Lower lobe of right lung (tissue), 2 donors: ENCODE measurements at regions not wholly inside any gene's neighbourhood (a gene's known extent, or its start where the extent isn't known, plus 50 kb on each side); places are given as distances from the start of the nearest gene placed in this dataset.

ENCODE experiments used
- ATAC-seq, 2 donors: fragments of 200-7000 bp; cut with Tn5 transposase; one replicate each; pipeline ENCODE4 v1.9.1; 2020 to 2022; ENCODE audit warnings: mild to moderate bottlenecking in 2 of 2, moderate library complexity in 2 of 2
- DNase-seq: peaks from one replicate; pipeline ENCODE4 v3.0.0-alpha.2; 2020
- H3K27ac ChIP-seq: fragments of 200-600 bp; one replicate; pipeline ENCODE4 v1.8.0; 2022
- H3K27me3 ChIP-seq: fragments of 200-600 bp; one replicate; pipeline ENCODE4 v1.8.0; 2022; ENCODE audit warnings: low read depth
- H3K36me3 ChIP-seq: fragments of 200-600 bp; one replicate; pipeline ENCODE4 v1.8.0; 2022; ENCODE audit warnings: mild to moderate bottlenecking
- H3K4me1 ChIP-seq: fragments of 200-600 bp; one replicate; pipeline ENCODE4 v1.8.0; 2022
- H3K4me3 ChIP-seq: fragments of 200-600 bp; one replicate; pipeline ENCODE4 v1.8.0; 2022; ENCODE audit warnings: mild to moderate bottlenecking
- H3K9me3 ChIP-seq: fragments of 200-600 bp; one replicate; pipeline ENCODE4 v1.8.0; 2022
- intact Hi-C: fragments of 100-400 bp; cut with DNase I; formaldehyde crosslinking; loops from one replicate; pipeline ENCODE4 v1.11.0; 2022
- TF ChIP-seq, protein P1 (sequence below): fragments of 200-600 bp; IDR thresholded peaks from one replicate; pipeline ENCODE4 v1.8.0; 2022; ENCODE audit warnings: antibody characterized with exemption, mild to moderate bottlenecking
- donor health status: DM: no; HTN: yes; CAD: no; lungs with severe emphysema.

DNA sequence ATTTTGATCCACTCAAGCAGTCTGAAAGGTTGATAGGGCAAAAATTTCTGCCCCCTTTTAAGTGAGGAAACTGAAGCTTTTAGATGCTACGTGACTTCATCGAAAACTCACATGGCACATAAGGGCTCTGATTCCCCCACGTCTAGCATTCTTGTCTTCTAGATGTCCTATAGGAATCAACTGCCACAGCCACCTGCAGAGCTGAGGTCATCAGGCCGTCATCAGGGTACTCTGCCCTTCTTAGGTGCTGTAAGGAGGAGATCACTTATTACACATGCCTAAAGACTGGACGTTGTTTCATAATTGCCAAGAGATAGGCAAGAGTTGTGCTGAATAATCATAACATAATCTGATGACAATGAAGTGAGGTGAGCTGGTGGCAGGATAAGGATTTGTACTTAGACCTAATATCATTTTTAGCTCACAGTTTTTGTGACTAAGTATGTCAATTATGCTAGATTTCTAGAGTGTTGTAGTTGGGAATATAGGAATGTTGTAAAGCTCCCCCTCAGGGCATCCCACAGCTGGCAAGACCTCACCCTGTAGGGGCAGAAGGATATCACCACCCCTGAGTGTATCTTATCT is 349.4 kb downstream of the METTL15 start:
- no peak overlapping the region for H3K4me3 ChIP-seq
- no peaks in the 10 kb centered on the region for H3K36me3 ChIP-seq
- intact Hi-C loops: no loop called here
- no peak overlapping the region for H3K27ac ChIP-seq
- peaks cover 4% of the 10 kb centered on the region for H3K9me3 ChIP-seq
- H3K4me1 ChIP-seq: no peaks in the 10 kb centered on the region
- ATAC-seq (no peak), DNase-seq (no peak)
- TF ChIP-seq, protein P1, sequence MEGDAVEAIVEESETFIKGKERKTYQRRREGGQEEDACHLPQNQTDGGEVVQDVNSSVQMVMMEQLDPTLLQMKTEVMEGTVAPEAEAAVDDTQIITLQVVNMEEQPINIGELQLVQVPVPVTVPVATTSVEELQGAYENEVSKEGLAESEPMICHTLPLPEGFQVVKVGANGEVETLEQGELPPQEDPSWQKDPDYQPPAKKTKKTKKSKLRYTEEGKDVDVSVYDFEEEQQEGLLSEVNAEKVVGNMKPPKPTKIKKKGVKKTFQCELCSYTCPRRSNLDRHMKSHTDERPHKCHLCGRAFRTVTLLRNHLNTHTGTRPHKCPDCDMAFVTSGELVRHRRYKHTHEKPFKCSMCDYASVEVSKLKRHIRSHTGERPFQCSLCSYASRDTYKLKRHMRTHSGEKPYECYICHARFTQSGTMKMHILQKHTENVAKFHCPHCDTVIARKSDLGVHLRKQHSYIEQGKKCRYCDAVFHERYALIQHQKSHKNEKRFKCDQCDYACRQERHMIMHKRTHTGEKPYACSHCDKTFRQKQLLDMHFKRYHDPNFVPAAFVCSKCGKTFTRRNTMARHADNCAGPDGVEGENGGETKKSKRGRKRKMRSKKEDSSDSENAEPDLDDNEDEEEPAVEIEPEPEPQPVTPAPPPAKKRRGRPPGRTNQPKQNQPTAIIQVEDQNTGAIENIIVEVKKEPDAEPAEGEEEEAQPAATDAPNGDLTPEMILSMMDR: no peak
- no peaks in the 10 kb centered on the region for H3K27me3 ChIP-seq

DNA sequence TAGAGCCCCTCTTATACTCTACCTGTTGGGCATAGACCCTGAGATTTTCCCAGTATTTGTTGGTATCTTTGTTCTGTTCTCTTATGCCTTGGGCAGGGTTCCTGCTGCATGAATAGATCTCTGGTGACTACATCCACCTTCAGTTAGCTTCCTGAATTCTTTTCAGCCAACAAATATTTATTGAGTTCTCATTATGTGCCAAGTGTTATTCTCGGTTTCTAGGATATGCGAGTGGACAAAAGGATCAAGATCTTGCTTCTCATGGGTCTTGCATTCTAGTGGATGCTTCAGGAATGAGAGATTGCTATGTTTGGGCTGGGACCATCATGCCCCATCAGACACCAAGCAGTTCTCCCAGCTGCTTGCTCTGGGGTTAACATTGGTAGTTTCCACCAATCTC is 340.0 kb downstream of the METTL15 start:
- H3K4me1 ChIP-seq: no peaks in the 10 kb centered on the region
- TF ChIP-seq, protein P1: no peak
- H3K9me3 ChIP-seq: no peaks in the 10 kb centered on the region
- DNase-seq (no peak), ATAC-seq (no peak)
- no peak overlapping the region for H3K4me3 ChIP-seq
- no peaks in the 10 kb centered on the region for H3K36me3 ChIP-seq
- H3K27ac ChIP-seq: no peak overlapping the region
- intact Hi-C loops: no loop called here
- no peaks in the 10 kb centered on the region for H3K27me3 ChIP-seq

DNA sequence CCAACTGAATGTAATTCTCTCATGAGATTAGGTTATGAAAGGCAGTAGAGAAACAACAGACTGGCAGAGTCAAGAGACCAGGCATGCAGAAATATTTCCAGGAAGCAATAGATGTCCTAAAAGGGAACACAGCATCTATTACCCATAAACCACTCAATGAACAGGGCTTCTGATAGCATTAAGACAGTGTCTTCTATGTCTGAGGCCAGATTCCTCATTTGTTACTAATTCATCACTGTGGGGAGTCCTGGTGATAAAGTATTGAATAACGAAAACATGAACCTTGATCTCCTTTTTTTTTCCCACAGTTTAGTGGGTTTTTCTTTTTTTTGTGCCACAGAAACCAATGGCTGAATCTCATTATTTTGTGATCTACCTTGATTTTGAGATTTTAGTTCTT is 339.0 kb downstream of the METTL15 start:
- no peak overlapping the region for H3K27ac ChIP-seq
- ATAC-seq (no peak), DNase-seq (no peak)
- H3K27me3 ChIP-seq: no peaks in the 10 kb centered on the region
- no peaks in the 10 kb centered on the region for H3K4me1 ChIP-seq
- H3K36me3 ChIP-seq: no peaks in the 10 kb centered on the region
- TF ChIP-seq, protein P1: no peak
- H3K4me3 ChIP-seq: no peak overlapping the region
- intact Hi-C loops: no loop called here
- H3K9me3 ChIP-seq: no peaks in the 10 kb centered on the region

DNA sequence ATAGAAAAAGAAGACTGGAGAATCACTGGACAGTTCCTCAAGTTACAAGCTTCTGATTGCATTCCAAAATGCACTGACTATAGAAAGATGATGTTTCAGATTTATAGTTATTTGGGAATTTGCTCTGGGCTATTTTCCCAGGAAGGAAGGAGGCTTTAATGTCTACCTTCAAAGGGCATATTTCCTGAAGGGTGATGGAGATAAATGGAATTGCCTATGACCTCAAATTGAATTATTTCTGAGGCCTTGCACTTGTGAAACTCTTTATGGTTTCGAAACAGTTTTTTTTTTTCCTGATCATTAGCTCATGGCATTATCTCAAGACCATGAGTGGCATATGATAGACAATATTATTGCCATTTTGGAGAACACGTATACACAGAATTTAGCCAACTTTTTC is 333.9 kb downstream of the METTL15 start:
- H3K27ac ChIP-seq: no peak overlapping the region
- TF ChIP-seq, protein P1: no peak
- no peaks in the 10 kb centered on the region for H3K9me3 ChIP-seq
- H3K36me3 ChIP-seq: no peaks in the 10 kb centered on the region
- H3K4me1 ChIP-seq: no peaks in the 10 kb centered on the region
- DNase-seq: no peak
- intact Hi-C loops: no loop called here
- H3K4me3 ChIP-seq: no peak overlapping the region
- H3K27me3 ChIP-seq: no peaks in the 10 kb centered on the region
- ATAC-seq: no peak

DNA sequence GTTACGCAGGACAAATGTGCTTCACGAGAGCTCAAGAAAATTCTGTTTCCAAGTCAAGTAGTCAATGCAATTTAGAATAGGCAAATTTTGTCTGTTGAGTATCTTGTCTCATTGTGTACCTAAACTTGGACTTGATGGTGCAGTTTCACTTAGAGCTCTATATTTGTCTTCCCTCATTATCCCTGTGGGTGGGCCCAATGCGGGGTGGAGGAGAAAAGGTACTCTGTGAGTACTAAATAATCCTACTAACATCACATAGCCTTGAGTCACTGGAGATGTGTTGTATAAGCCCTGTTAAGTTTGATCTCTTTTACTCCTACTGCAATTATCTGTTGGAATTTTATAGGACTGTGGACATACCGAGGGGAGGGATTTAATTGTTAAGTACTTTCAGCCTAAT is 331.2 kb downstream of the METTL15 start:
- intact Hi-C loops: no loop called here
- Histone ChIP-seq H3K4me1 (no peaks in the 10 kb centered on the region), H3K27ac (no peak overlapping the region), H3K4me3 (no peak overlapping the region), H3K9me3 (no peaks in the 10 kb centered on the region), H3K27me3 (no peaks in the 10 kb centered on the region), H3K36me3 (no peaks in the 10 kb centered on the region)
- ATAC-seq: no peak
- no peak for DNase-seq
- TF ChIP-seq, protein P1: no peak

DNA sequence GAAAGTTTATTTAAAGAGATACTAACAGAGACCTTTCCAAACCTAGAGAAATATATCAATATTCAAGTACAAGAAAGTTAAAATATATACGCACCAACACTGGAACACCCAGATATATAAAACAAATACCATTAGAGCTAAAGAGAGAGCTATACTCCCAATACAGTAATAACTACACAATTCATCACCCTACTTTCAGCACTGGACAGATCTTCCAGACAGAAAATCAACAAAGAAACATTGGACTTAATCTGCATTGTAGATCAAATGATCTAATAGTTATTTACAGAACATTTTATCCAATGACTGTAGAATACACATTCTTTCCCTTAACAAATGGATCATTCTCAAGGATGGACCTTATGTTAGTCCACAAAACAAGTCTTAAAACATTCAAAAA is 311.9 kb downstream of the METTL15 start:
- no peaks in the 10 kb centered on the region for H3K27me3 ChIP-seq
- no peaks in the 10 kb centered on the region for H3K4me1 ChIP-seq
- no peak overlapping the region for H3K4me3 ChIP-seq
- H3K27ac ChIP-seq: no peak overlapping the region
- intact Hi-C loops: no loop called here
- DNase-seq (no peak), ATAC-seq (no peak)
- TF ChIP-seq, protein P1: no peak
- no peaks in the 10 kb centered on the region for H3K9me3 ChIP-seq
- no peaks in the 10 kb centered on the region for H3K36me3 ChIP-seq
